GM19023 (cell line): ENCODE measurements at regions not wholly inside any gene's neighbourhood (a gene's known extent, or its start where the extent isn't known, plus 50 kb on each side); places are given as distances from the start of the nearest gene placed in this dataset.
"Not testable (repeated sequence)": the region's sequence is repeated elsewhere in the genome, so short reads cannot be mapped to it uniquely, and the experiment has no call there.

Experiments
- ATAC-seq: cut with Tn5 transposase; IDR thresholded peaks from one replicate; pipeline ENCODE4 v1.9.1; 2021; ENCODE audit warnings: mild to moderate bottlenecking, moderate library complexity; ENCODE audit not compliant: unreplicated experiment

- ATAC-seq: no peak
These were observed 1323.9 kb upstream of the DDX18 start for GRCh38 chr2:116490511-116491145.

DNA sequence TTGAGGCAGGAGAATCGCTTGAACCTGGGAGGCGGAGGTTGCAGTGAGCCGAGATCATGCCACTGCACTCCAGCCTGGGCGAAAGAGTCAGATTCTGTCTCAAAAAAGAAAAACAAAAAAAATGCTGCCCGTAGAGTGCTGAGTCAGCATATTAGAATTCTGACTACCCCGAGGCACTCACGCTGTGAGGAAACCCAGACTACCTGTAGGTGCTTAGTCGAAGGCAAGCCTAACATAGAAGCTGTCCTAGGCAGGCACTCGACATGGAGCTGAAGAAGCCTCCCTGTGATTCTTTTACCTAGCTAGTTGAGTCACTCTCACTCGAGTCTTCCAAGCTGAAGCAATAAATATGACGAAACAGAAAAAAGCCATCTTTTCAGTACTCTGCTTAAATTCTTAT, 1323.2 kb upstream of the DDX18 start:
- no peak for ATAC-seq

DNA sequence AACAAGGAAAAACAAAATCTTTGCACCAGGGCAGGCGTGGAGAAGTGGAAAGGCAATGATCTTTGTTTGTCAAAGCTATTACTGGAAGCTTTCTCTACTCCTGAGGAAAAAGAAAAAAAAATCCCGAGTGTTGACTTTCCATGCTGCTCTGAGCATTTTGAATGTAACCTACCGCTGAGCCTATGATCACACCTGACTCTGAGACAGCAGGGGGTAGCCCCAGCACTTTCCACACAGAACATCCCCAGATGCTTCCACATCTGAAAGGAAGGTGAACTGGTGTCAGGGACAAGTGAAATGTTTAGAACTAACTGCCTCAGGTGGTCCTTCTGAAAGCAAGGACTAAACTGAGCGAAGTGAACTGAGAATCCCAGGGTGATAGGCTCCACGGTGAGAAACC, 1315.1 kb upstream of the DDX18 start:
- ATAC-seq: no peak

DNA sequence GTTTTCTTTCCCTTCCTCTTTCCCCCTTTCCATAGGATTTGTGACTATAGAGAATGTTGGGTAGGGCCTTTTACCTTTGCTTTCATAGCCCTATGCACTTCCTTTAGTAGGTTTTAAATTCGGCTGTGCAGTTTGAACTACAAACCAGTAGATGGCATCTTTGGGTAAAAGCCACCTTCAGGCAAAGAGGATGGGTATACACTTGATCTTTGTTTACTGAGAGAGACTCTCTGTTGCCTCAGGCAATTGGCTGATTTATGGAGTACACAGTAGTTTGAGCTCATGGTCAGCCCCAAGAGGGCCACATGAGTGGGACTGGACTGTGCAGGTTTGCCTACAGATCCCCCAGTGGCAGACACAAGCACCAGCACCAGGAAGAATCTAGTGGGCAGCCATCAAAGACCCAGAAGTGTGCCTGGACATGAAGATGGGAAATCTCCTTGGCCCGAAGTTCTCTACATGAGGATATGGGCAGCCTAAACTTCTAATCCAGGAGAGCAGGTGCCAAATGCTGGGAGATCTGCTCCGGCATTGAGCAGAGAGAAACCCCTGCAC, 1304.3 kb upstream of the DDX18 start:
- ATAC-seq: peak; percentile 55

GRCh38 chr2:116511426-116511825, 1303.1 kb upstream of the DDX18 start:
- no peak for ATAC-seq

GRCh38 chr2:116513991-116514390, 1300.5 kb upstream of the DDX18 start:
- no peak for ATAC-seq

- ATAC-seq: no peak
These were observed 1296.6 kb upstream of the DDX18 start for GRCh38 chr2:116517936-116518335.

DNA sequence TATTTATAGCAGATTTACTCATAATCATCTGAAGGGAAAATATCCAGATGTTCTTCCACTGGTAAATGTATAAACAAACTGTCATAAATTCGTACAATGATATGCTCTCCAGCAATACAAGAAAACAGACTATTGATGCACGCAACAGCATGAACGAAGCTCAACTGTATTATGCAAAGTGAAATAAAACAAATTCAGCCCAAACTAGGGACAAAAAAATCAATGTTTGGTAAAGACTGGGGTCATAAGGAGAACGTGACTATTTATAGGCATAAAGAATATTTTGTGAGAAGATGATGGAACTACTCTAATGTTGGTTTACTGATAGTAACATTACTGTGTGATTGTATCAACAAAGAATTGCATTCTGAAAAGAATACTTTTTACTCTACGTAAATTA, 1276.7 kb upstream of the DDX18 start:
- ATAC-seq: no peak

DNA sequence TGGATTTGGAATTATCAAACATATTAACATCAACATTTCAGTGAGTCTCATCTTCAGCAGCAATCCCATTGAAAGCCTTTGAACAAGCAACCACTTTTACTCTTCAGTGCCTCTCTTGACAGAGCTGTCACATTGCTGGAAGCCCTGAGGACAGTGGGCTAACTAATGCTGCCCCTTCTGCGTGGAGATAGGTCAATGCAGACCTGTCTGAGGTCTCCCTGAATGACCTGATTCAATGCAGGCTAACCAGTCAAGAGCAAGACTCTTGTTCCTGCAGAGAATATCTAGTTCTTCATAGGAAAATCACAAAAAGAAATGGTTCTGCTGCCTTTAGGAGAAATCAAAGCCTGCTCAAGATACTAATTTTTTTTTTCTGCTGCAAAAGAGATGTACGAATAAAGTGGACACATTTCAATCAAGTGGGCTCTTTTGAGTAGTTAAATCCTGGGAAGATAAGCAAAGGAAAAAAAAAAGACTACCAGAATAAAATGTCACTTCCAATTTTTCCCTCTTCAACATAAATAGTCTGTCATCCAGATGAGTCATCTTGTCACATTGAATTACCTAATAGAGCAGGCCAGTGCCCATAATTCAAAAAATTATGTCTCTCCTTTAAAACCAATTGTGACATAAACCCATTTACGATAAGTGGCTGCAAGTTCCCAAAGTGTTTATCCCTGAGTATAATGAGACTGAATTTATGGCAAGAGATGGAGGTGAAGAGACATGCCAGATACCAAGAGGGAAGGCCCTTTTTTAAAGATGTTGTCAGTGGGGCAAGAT, 1269.0 kb upstream of the DDX18 start:
- no peak for ATAC-seq

DNA sequence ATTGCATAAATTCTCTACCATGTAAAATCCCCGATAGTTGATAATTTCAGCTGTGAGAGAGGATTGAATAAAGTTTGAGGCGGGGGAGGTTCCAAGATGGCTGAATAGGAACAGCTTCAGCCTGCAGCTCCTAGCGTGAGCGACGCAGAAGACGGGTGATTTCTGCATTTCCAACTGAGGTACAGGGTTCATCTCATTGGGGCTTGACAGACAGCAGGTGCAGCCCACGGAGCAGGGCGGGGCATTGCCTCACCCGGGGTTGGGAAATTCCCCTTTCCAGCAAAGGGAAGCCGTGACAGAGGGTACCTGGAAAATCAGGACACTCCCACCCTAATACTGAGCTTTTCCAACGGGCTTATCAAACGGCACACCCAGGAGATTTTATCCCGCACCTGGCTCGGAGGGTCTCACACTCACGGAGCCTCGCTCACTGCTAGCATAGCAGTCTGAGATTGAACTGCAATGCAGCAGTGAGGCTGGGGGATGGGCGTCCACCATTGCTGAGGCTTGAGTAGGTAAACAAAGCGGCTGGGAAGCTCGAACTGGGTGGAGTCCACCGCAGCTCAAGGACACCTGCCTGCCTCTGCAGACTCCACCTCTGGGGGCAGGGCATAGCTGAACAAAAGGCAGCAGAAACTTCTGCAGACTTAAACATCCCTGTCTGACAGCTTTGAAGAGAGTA, 1261.6 kb upstream of the DDX18 start:
- not testable (repeated sequence) for ATAC-seq

- ATAC-seq: no peak
These were observed 1234.3 kb upstream of the DDX18 start for GRCh38 chr2:116580209-116580608.

GRCh38 chr2:116582850-116583249, 1231.6 kb upstream of the DDX18 start:
- ATAC-seq: no peak

DNA sequence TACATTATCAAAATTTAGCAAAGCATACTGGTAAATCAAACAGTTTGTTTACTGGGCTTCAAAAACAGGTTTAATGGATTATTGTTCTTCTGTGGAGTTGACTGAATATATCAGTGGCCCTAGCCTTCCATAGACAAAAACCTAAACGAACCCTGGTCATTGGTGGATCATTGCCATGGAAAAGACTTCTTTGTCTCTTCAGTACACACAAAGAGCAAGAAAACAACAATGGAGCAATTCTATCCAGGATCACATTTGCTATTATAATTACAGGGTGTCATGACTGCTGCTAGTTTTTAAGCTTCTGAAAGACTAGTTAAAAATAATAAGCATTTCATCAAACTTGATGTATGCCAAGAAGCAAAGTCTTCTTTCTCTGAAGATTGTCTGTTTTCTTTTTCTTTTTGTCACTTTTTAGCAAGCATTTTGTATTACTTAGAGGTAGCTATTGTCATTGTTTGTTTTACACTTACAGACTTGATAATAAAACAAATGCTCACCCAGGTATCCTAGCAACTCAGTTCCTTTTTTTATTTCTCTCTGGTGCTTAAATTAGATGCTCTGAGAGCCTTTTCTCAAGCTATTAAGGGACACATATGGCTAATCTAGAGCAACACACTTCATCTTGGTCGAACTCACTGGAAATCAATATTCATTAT, 1228.7 kb upstream of the DDX18 start:
- no peak for ATAC-seq

GRCh38 chr2:116586328-116586689, 1228.2 kb upstream of the DDX18 start:
- no peak for ATAC-seq
